Keratinocyte (primary cell): ENCODE measurements at regions not wholly inside any gene's neighbourhood (a gene's known extent, or its start where the extent isn't known, plus 50 kb on each side); places are given as distances from the start of the nearest gene placed in this dataset.

Experiments used
- DNase-seq: peaks from one replicate; pipeline ENCODE4 v3.0.0-alpha.2; 2011; ENCODE audit warnings: low read depth, missing footprints, low spot score
- FAIRE-seq: peaks from 2 replicates; lab custom pipeline; 2011; peaks lifted over from hg19 to GRCh38; lab: Jason Lieb, UNC
- H2AFZ ChIP-seq: 2 replicates; pipeline ENCODE4 v1.6.0; 2012; ENCODE audit warnings: low read length, control low read depth, inconsistent platforms; ENCODE audit not compliant: control insufficient read depth
- H3K27ac ChIP-seq: 2 replicates; pipeline ENCODE4 v1.5.1; 2011; ENCODE audit warnings: low read length; ENCODE audit not compliant: control insufficient read depth, insufficient read depth
- H3K27me3 ChIP-seq: 3 replicates; pipeline ENCODE4 v1.6.0; 2011; ENCODE audit warnings: low read length; ENCODE audit not compliant: control insufficient read depth, insufficient read depth; ENCODE audit errors: extremely low read depth
- H3K36me3 ChIP-seq, 2 experiments: 2 replicates in 1 of 2; 3 replicates in 1 of 2; pipeline ENCODE4 v1.5.1; 2011; ENCODE audit warnings: low read length in 2 of 2, mild to moderate bottlenecking in 1 of 2; ENCODE audit not compliant: control insufficient read depth in 2 of 2, insufficient read depth in 2 of 2; ENCODE audit errors: extremely low read depth in 1 of 2
- H3K4me1 ChIP-seq: 3 replicates; pipeline ENCODE4 v1.5.1; 2011; ENCODE audit warnings: low read length; ENCODE audit not compliant: control insufficient read depth, insufficient read depth; ENCODE audit errors: extremely low read depth
- H3K4me2 ChIP-seq: 3 replicates; pipeline ENCODE4 v1.6.0; 2011; ENCODE audit warnings: low read depth, low read length; ENCODE audit not compliant: control insufficient read depth, insufficient read depth; ENCODE audit errors: extremely low read depth
- H3K4me3 ChIP-seq, 3 experiments: fragments of 200-600 bp in 1 of 3; sonication (generic) in 1 of 3; 2 replicates in 2 of 3; 3 replicates in 1 of 3; pipeline ENCODE4 v1.5.1; 2011 to 2016; ENCODE audit warnings: low read length in 3 of 3, mild to moderate bottlenecking in 3 of 3, control low read depth in 2 of 3, inconsistent platforms in 1 of 3, low read depth in 1 of 3, mixed read lengths in 1 of 3, mixed run types in 1 of 3, moderate library complexity in 1 of 3; ENCODE audit not compliant: control insufficient read depth in 2 of 3, insufficient read depth in 2 of 3; ENCODE audit errors: extremely low read depth in 1 of 3
- H3K79me2 ChIP-seq: 2 replicates; pipeline ENCODE4 v1.6.0; 2012; ENCODE audit warnings: low read length; ENCODE audit not compliant: control insufficient read depth, insufficient read depth
- H3K9ac ChIP-seq: 3 replicates; pipeline ENCODE4 v1.6.0; 2011; ENCODE audit warnings: low read length; ENCODE audit not compliant: control insufficient read depth, insufficient read depth; ENCODE audit errors: extremely low read depth
- H3K9me1 ChIP-seq: 3 replicates; pipeline ENCODE4 v1.6.0; 2011; ENCODE audit warnings: low read length; ENCODE audit not compliant: control insufficient read depth, insufficient read depth; ENCODE audit errors: extremely low read depth
- H3K9me3 ChIP-seq: 2 replicates; pipeline ENCODE4 v1.5.1; 2012; ENCODE audit warnings: low read depth, low read length; ENCODE audit not compliant: control insufficient read depth
- H4K20me1 ChIP-seq: 3 replicates; pipeline ENCODE4 v1.6.0; 2011; ENCODE audit warnings: low read length; ENCODE audit not compliant: control insufficient read depth, insufficient read depth; ENCODE audit errors: extremely low read depth
- EZH2 ChIP-seq: IDR thresholded peaks from one replicate; pipeline ENCODE4 v1.6.1; 2012; ENCODE audit warnings: inconsistent platforms, mild to moderate bottlenecking, low read length, moderate library complexity
- dilution Hi-C: fragments of 300-500 bp; cut with MboI; formaldehyde crosslinking; loops from one replicate; pipeline ENCODE4 v1.7.0; 2020; ENCODE audit warnings: low sequenced_read_pairs; ENCODE audit not compliant: extremely low pct_ligation_motif_present
- TF ChIP-seq, protein P1 (sequence below), 3 experiments: IDR thresholded peaks in 1 of 3; conservative IDR thresholded peaks in 1 of 3; optimal IDR thresholded peaks in 1 of 3; 2 replicates in 2 of 3; 3 replicates in 1 of 3; pipeline versions ENCODE3 to v1.5.1; 2011; ENCODE audit warnings: low read length in 3 of 3, mild to moderate bottlenecking in 3 of 3, moderate library complexity in 2 of 3, control low read depth in 1 of 3, inconsistent platforms in 1 of 3; ENCODE audit not compliant: insufficient read depth in 2 of 3; ENCODE audit errors: extremely low read depth in 1 of 3

DNA sequence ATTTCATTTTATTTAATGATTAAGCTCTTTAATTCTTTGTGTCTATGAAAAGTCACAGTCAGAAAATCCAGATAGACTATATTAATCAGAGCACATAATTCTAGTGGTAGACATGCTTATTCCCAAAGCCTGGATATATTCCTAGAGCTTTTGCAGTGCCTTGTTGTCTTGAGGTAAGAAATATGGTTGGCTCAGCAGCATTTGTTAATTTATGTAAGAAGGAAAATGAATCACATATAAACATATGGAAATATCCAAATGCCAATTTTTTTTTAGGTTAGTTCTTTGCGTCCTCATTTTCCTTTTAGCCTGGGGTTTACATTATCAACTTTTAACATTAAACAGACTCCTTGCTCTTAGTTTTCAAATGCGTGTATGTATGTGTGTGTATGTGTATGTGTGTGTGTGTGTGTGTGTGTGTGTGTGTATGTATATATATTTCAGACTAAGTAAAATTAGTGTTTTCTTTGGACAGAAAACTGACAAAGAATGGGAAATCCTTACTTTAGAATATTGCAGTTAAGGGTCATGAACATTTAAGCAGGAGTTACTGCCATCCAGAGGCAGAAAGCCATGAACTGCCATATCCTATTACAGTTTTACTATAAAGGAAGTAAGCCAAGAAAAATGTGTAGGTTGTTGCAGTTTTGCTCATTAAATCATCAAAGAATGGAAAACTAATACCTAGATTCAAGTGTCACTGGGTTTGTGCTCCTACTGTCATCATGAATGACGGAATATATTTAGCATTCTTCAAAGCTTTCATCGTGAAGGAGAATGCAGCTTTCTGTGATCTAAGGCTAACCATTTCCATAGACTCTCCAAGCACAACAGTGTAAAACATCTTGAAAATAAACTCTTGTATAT lies 477.1 kb upstream of the NR5A2 start:
- no peaks in the 10 kb centered on the region for H3K4me1 ChIP-seq
- H3K36me3 ChIP-seq = no peaks in the 10 kb centered on the region
- FAIRE-seq = peak; percentile 29
- DNase-seq = no peak
- TF ChIP-seq, protein P1, sequence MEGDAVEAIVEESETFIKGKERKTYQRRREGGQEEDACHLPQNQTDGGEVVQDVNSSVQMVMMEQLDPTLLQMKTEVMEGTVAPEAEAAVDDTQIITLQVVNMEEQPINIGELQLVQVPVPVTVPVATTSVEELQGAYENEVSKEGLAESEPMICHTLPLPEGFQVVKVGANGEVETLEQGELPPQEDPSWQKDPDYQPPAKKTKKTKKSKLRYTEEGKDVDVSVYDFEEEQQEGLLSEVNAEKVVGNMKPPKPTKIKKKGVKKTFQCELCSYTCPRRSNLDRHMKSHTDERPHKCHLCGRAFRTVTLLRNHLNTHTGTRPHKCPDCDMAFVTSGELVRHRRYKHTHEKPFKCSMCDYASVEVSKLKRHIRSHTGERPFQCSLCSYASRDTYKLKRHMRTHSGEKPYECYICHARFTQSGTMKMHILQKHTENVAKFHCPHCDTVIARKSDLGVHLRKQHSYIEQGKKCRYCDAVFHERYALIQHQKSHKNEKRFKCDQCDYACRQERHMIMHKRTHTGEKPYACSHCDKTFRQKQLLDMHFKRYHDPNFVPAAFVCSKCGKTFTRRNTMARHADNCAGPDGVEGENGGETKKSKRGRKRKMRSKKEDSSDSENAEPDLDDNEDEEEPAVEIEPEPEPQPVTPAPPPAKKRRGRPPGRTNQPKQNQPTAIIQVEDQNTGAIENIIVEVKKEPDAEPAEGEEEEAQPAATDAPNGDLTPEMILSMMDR (optimal IDR thresholded peaks at IDR 0.05 in 1 of 3, IDR thresholded peaks at IDR 0.05 in 1 of 3, conservative IDR thresholded peaks at IDR 0.05 in 1 of 3; ENCODE audit: extremely low read depth in 1 of 3, insufficient read depth in 2 of 3, low read length in 3 of 3) = no peak
- no peak for TF ChIP-seq EZH2
- no peaks in the 10 kb centered on the region for H3K27me3 ChIP-seq
- H4K20me1 ChIP-seq = no peaks in the 10 kb centered on the region
- dilution Hi-C loops = no loop called here
- no peaks in the 10 kb centered on the region for H3K9me1 ChIP-seq
- no peaks in the 10 kb centered on the region for H3K79me2 ChIP-seq
- no peak overlapping the region for H3K27ac ChIP-seq
- no peak overlapping the region for H3K9ac ChIP-seq
- no peak overlapping the region for H3K4me2 ChIP-seq
- no peaks in the 10 kb centered on the region for H3K9me3 ChIP-seq
- H3K4me3 ChIP-seq = no peak overlapping the region
- no peak overlapping the region for H2AFZ ChIP-seq

DNA sequence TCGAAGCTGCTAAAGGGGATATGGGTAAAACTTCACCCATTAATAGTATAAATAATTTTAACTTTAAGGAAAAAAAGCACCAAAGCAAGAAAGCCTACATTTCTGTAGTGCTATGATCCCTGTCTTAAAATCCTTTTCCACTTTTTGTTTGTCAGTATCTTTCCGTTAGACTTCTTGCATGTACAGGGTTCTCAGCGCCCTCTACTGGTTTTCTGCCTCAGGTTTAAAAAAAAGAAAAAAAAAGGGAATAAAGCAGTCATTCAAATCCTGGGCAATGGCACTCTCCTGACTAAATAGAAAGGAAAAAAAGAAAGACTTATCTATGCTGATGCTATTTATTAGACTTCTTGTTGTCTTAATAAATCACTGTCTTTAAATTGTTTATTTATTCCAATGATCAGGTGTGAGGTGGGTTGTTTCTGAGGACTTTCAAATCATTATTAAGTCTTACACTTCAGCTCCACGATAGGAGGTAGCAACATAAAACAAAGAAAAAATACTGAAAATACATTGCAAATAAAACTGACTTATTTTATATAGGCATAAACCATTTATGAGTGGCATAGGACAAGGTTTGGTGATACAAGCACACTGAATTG lies 475.4 kb upstream of the NR5A2 start:
- Histone ChIP-seq H3K9me3 (no peaks in the 10 kb centered on the region), H3K36me3 (no peaks in the 10 kb centered on the region), H2AFZ (no peak overlapping the region), H3K9me1 (no peaks in the 10 kb centered on the region), H3K79me2 (no peaks in the 10 kb centered on the region), H3K4me3 (no peak overlapping the region), H3K27me3 (no peaks in the 10 kb centered on the region), H4K20me1 (no peaks in the 10 kb centered on the region), H3K9ac (no peak overlapping the region), H3K27ac (no peak overlapping the region), H3K4me2 (no peak overlapping the region), H3K4me1 (no peaks in the 10 kb centered on the region)
- DNase-seq = no peak
- dilution Hi-C loops = no loop called here
- no peak for FAIRE-seq
- TF ChIP-seq, protein P1 (optimal IDR thresholded peaks at IDR 0.05 in 1 of 3, IDR thresholded peaks at IDR 0.05 in 1 of 3, conservative IDR thresholded peaks at IDR 0.05 in 1 of 3; ENCODE audit: extremely low read depth in 1 of 3, insufficient read depth in 2 of 3, low read length in 3 of 3) = peak in 2 of 3 experiments; percentile 57 to 69
- TF ChIP-seq EZH2 = no peak
